ENCODE measurements at regions not wholly inside any gene's neighbourhood (a gene's known extent, or its start where the extent isn't known, plus 50 kb on each side); places are given as distances from the start of the nearest gene placed in this dataset.

- no peak overlapping the region for H2BK120ac ChIP-seq (ENCODE audit: insufficient read depth, low read length, poor library complexity)
- no peak overlapping the region for H3K23ac ChIP-seq (ENCODE audit: low read length)
- H3K4me3 ChIP-seq (ENCODE audit: low read depth, low read length) = no peak overlapping the region
- H3K9me3 ChIP-seq (ENCODE audit: insufficient read depth, low read depth, low read length) = no peaks in the 10 kb centered on the region
- no peak overlapping the region for H3K27ac ChIP-seq (ENCODE audit: low read depth, low read length)
- H3K4ac ChIP-seq (ENCODE audit: low read depth, low read length) = no peak overlapping the region
- no peaks in the 10 kb centered on the region for H3K36me3 ChIP-seq (ENCODE audit: control insufficient read depth in 1 of 2, insufficient read depth in 2 of 2, low read length in 2 of 2)
- H2AK5ac ChIP-seq (ENCODE audit: low read length) = no peak overlapping the region
- H2BK12ac ChIP-seq (ENCODE audit: low read length) = no peak overlapping the region
- no peaks in the 10 kb centered on the region for H3K79me2 ChIP-seq (ENCODE audit: control insufficient read depth, insufficient read depth, low read length, poor library complexity)
- H3K27me3 ChIP-seq (ENCODE audit: insufficient read depth, low read length) = no peaks in the 10 kb centered on the region
- no peak overlapping the region for H3K9ac ChIP-seq (ENCODE audit: low read length)
- no peak overlapping the region for H2BK5ac ChIP-seq (ENCODE audit: low read depth, low read length, poor library complexity)
- no peaks in the 10 kb centered on the region for H3K79me1 ChIP-seq (ENCODE audit: low read length)
- no CpG with 5 or more reads among the region's 4 CpGs for WGBS (ENCODE audit: extremely low coverage, insufficient coverage, insufficient read length)
- no peak overlapping the region for H2AFZ ChIP-seq (ENCODE audit: insufficient read depth, low read length, poor library complexity)
- H3K4me2 ChIP-seq (ENCODE audit: low read length) = no peak overlapping the region
- H4K91ac ChIP-seq (ENCODE audit: low read depth, low read length) = no peak overlapping the region
- no peak overlapping the region for H3K18ac ChIP-seq (ENCODE audit: low read length)
- no peak overlapping the region for H4K12ac ChIP-seq (ENCODE audit: low read depth, low read length)
- no peaks in the 10 kb centered on the region for H3K4me1 ChIP-seq (ENCODE audit: control insufficient read depth in 1 of 2, insufficient read depth in 2 of 2, low read length in 2 of 2)
- no peak overlapping the region for H4K8ac ChIP-seq (ENCODE audit: low read depth, low read length)
- DNase-seq = no peak
- H3K14ac ChIP-seq (ENCODE audit: low read length) = no peak overlapping the region
Observed at GRCh38 chr5:167177736-167178135, 1113.7 kb upstream of the WWC1 start.

DNA sequence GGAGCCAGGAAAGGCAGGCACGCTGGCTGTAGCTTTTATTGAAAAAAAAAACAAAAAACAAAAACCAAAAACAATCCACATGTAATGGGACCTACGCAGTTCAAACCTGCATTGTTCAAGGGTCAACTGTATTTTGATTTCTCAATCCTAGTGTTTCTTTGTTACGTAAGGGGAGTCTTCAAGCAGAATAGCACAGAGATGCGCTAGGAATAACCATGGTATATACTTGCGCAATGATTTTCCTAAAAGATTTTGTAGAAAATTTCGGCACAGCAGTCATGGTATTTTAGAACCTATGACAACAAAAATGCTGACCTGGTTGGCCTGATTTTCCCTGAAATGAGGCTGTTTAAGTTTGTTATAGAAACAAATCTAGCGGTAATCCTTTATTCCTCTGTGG is 1110.5 kb upstream of the WWC1 start:
- Histone ChIP-seq H3K4me1 (ENCODE audit: control insufficient read depth in 1 of 2, insufficient read depth in 2 of 2, low read length in 2 of 2) (no peaks in the 10 kb centered on the region), H2BK120ac (ENCODE audit: insufficient read depth, low read length, poor library complexity) (no peak overlapping the region), H3K14ac (ENCODE audit: low read length) (no peak overlapping the region), H3K18ac (ENCODE audit: low read length) (no peak overlapping the region), H3K36me3 (ENCODE audit: control insufficient read depth in 1 of 2, insufficient read depth in 2 of 2, low read length in 2 of 2) (no peaks in the 10 kb centered on the region), H4K12ac (ENCODE audit: low read depth, low read length) (no peak overlapping the region), H3K9me3 (ENCODE audit: insufficient read depth, low read depth, low read length) (no peaks in the 10 kb centered on the region), H3K9ac (ENCODE audit: low read length) (no peak overlapping the region), H3K79me2 (ENCODE audit: control insufficient read depth, insufficient read depth, low read length, poor library complexity) (no peaks in the 10 kb centered on the region), H3K23ac (ENCODE audit: low read length) (no peak overlapping the region), H2BK5ac (ENCODE audit: low read depth, low read length, poor library complexity) (no peak overlapping the region), H3K79me1 (ENCODE audit: low read length) (no peaks in the 10 kb centered on the region), H4K8ac (ENCODE audit: low read depth, low read length) (no peak overlapping the region), H3K27me3 (ENCODE audit: insufficient read depth, low read length) (no peaks in the 10 kb centered on the region), H4K91ac (ENCODE audit: low read depth, low read length) (no peak overlapping the region), H2AK5ac (ENCODE audit: low read length) (no peak overlapping the region), H3K27ac (ENCODE audit: low read depth, low read length) (no peak overlapping the region), H3K4me2 (ENCODE audit: low read length) (no peak overlapping the region), H3K4ac (ENCODE audit: low read depth, low read length) (no peak overlapping the region), H3K4me3 (ENCODE audit: low read depth, low read length) (no peak overlapping the region), H2AFZ (ENCODE audit: insufficient read depth, low read length, poor library complexity) (no peak overlapping the region), H2BK12ac (ENCODE audit: low read length) (no peak overlapping the region)
- DNase-seq = no peak
- WGBS (ENCODE audit: extremely low coverage, insufficient coverage, insufficient read length) = no CpG with 5 or more reads among the region's 7 CpGs

DNA sequence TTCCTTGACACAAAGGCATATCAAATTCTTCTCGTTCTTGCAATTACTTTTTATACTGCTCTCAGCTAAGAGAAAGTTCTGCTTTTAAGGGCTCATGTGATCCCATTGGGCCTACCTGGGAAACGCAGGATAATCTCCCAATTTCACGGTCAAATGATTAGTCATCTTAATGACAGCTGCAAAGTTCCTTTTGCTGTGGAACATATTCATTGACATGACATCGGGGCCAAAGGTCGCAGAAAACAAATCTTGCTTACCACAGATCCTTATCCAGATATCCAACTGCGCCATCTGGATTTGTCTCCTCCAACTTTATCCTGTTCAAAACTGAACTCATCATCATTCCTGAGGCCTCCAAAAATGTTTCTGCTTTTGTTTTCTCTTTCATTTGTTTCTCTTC is 1085.6 kb upstream of the WWC1 start:
- no peaks in the 10 kb centered on the region for H3K9me3 ChIP-seq (ENCODE audit: insufficient read depth, low read depth, low read length)
- H3K27ac ChIP-seq (ENCODE audit: low read depth, low read length) = no peak overlapping the region
- H2AFZ ChIP-seq (ENCODE audit: insufficient read depth, low read length, poor library complexity) = no peak overlapping the region
- no peaks in the 10 kb centered on the region for H3K79me2 ChIP-seq (ENCODE audit: control insufficient read depth, insufficient read depth, low read length, poor library complexity)
- WGBS (ENCODE audit: extremely low coverage, insufficient coverage, insufficient read length) = no CpG with 5 or more reads among the region's 6 CpGs
- H3K23ac ChIP-seq (ENCODE audit: low read length) = no peak overlapping the region
- no peaks in the 10 kb centered on the region for H3K79me1 ChIP-seq (ENCODE audit: low read length)
- H3K14ac ChIP-seq (ENCODE audit: low read length) = no peak overlapping the region
- H2BK120ac ChIP-seq (ENCODE audit: insufficient read depth, low read length, poor library complexity) = no peak overlapping the region
- H3K4ac ChIP-seq (ENCODE audit: low read depth, low read length) = no peak overlapping the region
- H3K4me2 ChIP-seq (ENCODE audit: low read length) = no peak overlapping the region
- H2BK5ac ChIP-seq (ENCODE audit: low read depth, low read length, poor library complexity) = no peak overlapping the region
- no peaks in the 10 kb centered on the region for H3K27me3 ChIP-seq (ENCODE audit: insufficient read depth, low read length)
- H4K91ac ChIP-seq (ENCODE audit: low read depth, low read length) = no peak overlapping the region
- no peak overlapping the region for H2AK5ac ChIP-seq (ENCODE audit: low read length)
- H4K8ac ChIP-seq (ENCODE audit: low read depth, low read length) = no peak overlapping the region
- no peak overlapping the region for H3K9ac ChIP-seq (ENCODE audit: low read length)
- DNase-seq = no peak
- no peak overlapping the region for H3K4me3 ChIP-seq (ENCODE audit: low read depth, low read length)
- no peak overlapping the region for H3K18ac ChIP-seq (ENCODE audit: low read length)
- no peak overlapping the region for H2BK12ac ChIP-seq (ENCODE audit: low read length)
- no peak overlapping the region for H4K12ac ChIP-seq (ENCODE audit: low read depth, low read length)
- H3K4me1 ChIP-seq (ENCODE audit: control insufficient read depth in 1 of 2, insufficient read depth in 2 of 2, low read length in 2 of 2) = no peaks in the 10 kb centered on the region
- no peaks in the 10 kb centered on the region for H3K36me3 ChIP-seq (ENCODE audit: control insufficient read depth in 1 of 2, insufficient read depth in 2 of 2, low read length in 2 of 2)

GRCh38 chr5:167207081-167207480 is 1084.4 kb upstream of the WWC1 start:
- no peaks in the 10 kb centered on the region for H3K79me1 ChIP-seq (ENCODE audit: low read length)
- no peak overlapping the region for H3K9ac ChIP-seq (ENCODE audit: low read length)
- H4K8ac ChIP-seq (ENCODE audit: low read depth, low read length) = no peak overlapping the region
- H3K36me3 ChIP-seq (ENCODE audit: control insufficient read depth in 1 of 2, insufficient read depth in 2 of 2, low read length in 2 of 2) = no peaks in the 10 kb centered on the region
- no peak overlapping the region for H3K18ac ChIP-seq (ENCODE audit: low read length)
- no peak overlapping the region for H3K4me2 ChIP-seq (ENCODE audit: low read length)
- no peak overlapping the region for H3K4me3 ChIP-seq (ENCODE audit: low read depth, low read length)
- WGBS (ENCODE audit: extremely low coverage, insufficient coverage, insufficient read length) = no CpG with 5 or more reads among the region's 7 CpGs
- no peak overlapping the region for H3K27ac ChIP-seq (ENCODE audit: low read depth, low read length)
- no peaks in the 10 kb centered on the region for H3K79me2 ChIP-seq (ENCODE audit: control insufficient read depth, insufficient read depth, low read length, poor library complexity)
- H2AFZ ChIP-seq (ENCODE audit: insufficient read depth, low read length, poor library complexity) = no peak overlapping the region
- H3K23ac ChIP-seq (ENCODE audit: low read length) = no peak overlapping the region
- H2BK12ac ChIP-seq (ENCODE audit: low read length) = no peak overlapping the region
- no peak overlapping the region for H2AK5ac ChIP-seq (ENCODE audit: low read length)
- no peak for DNase-seq
- H4K91ac ChIP-seq (ENCODE audit: low read depth, low read length) = no peak overlapping the region
- H3K4ac ChIP-seq (ENCODE audit: low read depth, low read length) = no peak overlapping the region
- no peak overlapping the region for H2BK5ac ChIP-seq (ENCODE audit: low read depth, low read length, poor library complexity)
- no peak overlapping the region for H4K12ac ChIP-seq (ENCODE audit: low read depth, low read length)
- no peaks in the 10 kb centered on the region for H3K27me3 ChIP-seq (ENCODE audit: insufficient read depth, low read length)
- H3K4me1 ChIP-seq (ENCODE audit: control insufficient read depth in 1 of 2, insufficient read depth in 2 of 2, low read length in 2 of 2) = no peaks in the 10 kb centered on the region
- no peaks in the 10 kb centered on the region for H3K9me3 ChIP-seq (ENCODE audit: insufficient read depth, low read depth, low read length)
- H3K14ac ChIP-seq (ENCODE audit: low read length) = no peak overlapping the region
- no peak overlapping the region for H2BK120ac ChIP-seq (ENCODE audit: insufficient read depth, low read length, poor library complexity)

Measured in trophoblast cell (in vitro differentiated cells and primary cell).